GM12878 (cell line): ENCODE measurements at regions not wholly inside any gene's neighbourhood (a gene's known extent, or its start where the extent isn't known, plus 50 kb on each side); places are given as distances from the start of the nearest gene placed in this dataset.

Experiments
- ATAC-seq: fragments of 200-7000 bp; cut with Tn5 transposase; 3 replicates; pipeline ENCODE4 v1.9.1; 2020; ENCODE audit warnings: mild to moderate bottlenecking, moderate library complexity
- BruUV-seq: library from RNA; stranded (reverse); fragments of 400-500 nt; replicated peaks from 2 replicates; lab custom pipeline; 2021; lab: Mats Ljungman, UMichigan
- CTCF ChIA-PET: fragments of 300-600 bp; sonication (Branson Sonifier 250); formaldehyde crosslinking; extraction: SDS; loops from one replicate; lab custom pipeline; 2021; ENCODE audit warnings: inconsistent platforms; lab: Yijun Ruan, JAX
- POLR2A ChIA-PET: fragments of 350-600 bp; formaldehyde crosslinking; extraction: SDS; loops from one replicate; lab custom pipeline; 2021; ENCODE audit warnings: inconsistent platforms; lab: Charles Lee
- RAD21 ChIA-PET: fragments of 300-600 bp; sonication (Branson Sonifier 250); formaldehyde crosslinking; loops from one replicate; lab custom pipeline; 2023; ENCODE audit warnings: antibody characterized with exemption; ENCODE audit not compliant: unreplicated experiment; lab: Charles Lee
- SMC1A ChIA-PET: fragments of 300-600 bp; sonication (Branson Sonifier 250); formaldehyde crosslinking; loops from one replicate; lab custom pipeline; 2023; ENCODE audit not compliant: unreplicated experiment, uncharacterized antibody; lab: Charles Lee
- DNase-seq: peaks from one replicate; pipeline ENCODE4 v3.0.0-alpha.2; 2011; ENCODE audit warnings: low read depth, low spot score
- FAIRE-seq: peaks from 3 replicates; lab custom pipeline; 2011; peaks lifted over from hg19 to GRCh38; lab: Jason Lieb, UNC
- H2AFZ ChIP-seq: 2 replicates; pipeline ENCODE4 v1.6.0; 2011; ENCODE audit warnings: low read depth, low read length, control low read depth; ENCODE audit not compliant: control insufficient read depth
- H3K27ac ChIP-seq: 2 replicates; pipeline ENCODE4 v1.5.1; 2011; ENCODE audit warnings: control low read depth; ENCODE audit not compliant: control insufficient read depth, insufficient read depth
- H3K27me3 ChIP-seq, 2 experiments: replicated peaks in 1 of 2; 2 replicates each; pipeline versions ENCODE4 v1.6.0 to v1.6.1; 2011; ENCODE audit warnings: low read length in 1 of 2; ENCODE audit not compliant: control insufficient read depth in 2 of 2, insufficient read depth in 2 of 2
- H3K36me3 ChIP-seq, 2 experiments: 2 replicates each; pipeline ENCODE4 v1.5.1; 2011; ENCODE audit warnings: low read length in 1 of 2; ENCODE audit not compliant: control insufficient read depth in 2 of 2, insufficient read depth in 2 of 2
- H3K4me1 ChIP-seq: 2 replicates; pipeline ENCODE4 v1.6.1; 2011; ENCODE audit warnings: mild to moderate bottlenecking, low read length, moderate library complexity, mixed read lengths; ENCODE audit not compliant: control insufficient read depth, insufficient read depth
- H3K4me2 ChIP-seq: 2 replicates; pipeline ENCODE4 v1.6.0; 2011; ENCODE audit warnings: control low read depth; ENCODE audit not compliant: control insufficient read depth, insufficient read depth
- H3K4me3 ChIP-seq: fragments of 200-600 bp; sonication (generic); 2 replicates; pipeline ENCODE4 v1.5.1; 2016
- H3K79me2 ChIP-seq: 2 replicates; pipeline ENCODE4 v1.6.0; 2011; ENCODE audit warnings: low read length; ENCODE audit not compliant: control insufficient read depth, insufficient read depth
- H3K9ac ChIP-seq: 2 replicates; pipeline ENCODE4 v1.8.0; 2011; ENCODE audit warnings: low read length, control low read depth, mixed read lengths; ENCODE audit not compliant: control insufficient read depth, insufficient read depth
- H3K9me3 ChIP-seq: replicated peaks from 3 replicates; pipeline ENCODE4 v1.5.1; 2011; ENCODE audit warnings: mild to moderate bottlenecking, low read length; ENCODE audit not compliant: control insufficient read depth, insufficient read depth
- H4K20me1 ChIP-seq: 2 replicates; pipeline ENCODE4 v1.6.0; 2011; ENCODE audit not compliant: control insufficient read depth, insufficient read depth
- BRCA1 ChIP-seq: IDR thresholded peaks from 2 replicates; pipeline ENCODE4 v1.6.1; 2011; ENCODE audit warnings: low read depth, low read length, improper control_type of control experiment
- CBX3 ChIP-seq: fragments of 200-600 bp; sonication (generic); IDR thresholded peaks from 2 replicates; pipeline ENCODE4 v1.6.1; 2016; ENCODE audit warnings: low read depth, borderline replicate concordance
- EGR1 ChIP-seq, 2 experiments: IDR thresholded peaks; 1 replicate in 1 of 2; 2 replicates in 1 of 2; pipeline ENCODE4 v1.6.1; 2011 to 2012; ENCODE audit warnings: low read depth in 2 of 2, low read length in 2 of 2, borderline replicate concordance in 1 of 2, mild to moderate bottlenecking in 1 of 2, moderate library complexity in 1 of 2
- HCFC1 ChIP-seq: fragments of 150-350 bp; IDR thresholded peaks from 2 replicates; pipeline ENCODE4 v1.6.1; 2014; ENCODE audit warnings: low read length
- JUNB ChIP-seq: IDR thresholded peaks from 2 replicates; pipeline ENCODE4 v1.6.1; 2016; ENCODE audit warnings: antibody characterized with exemption, mild to moderate bottlenecking
- MEF2B ChIP-seq: fragments of 450-650 bp; IDR thresholded peaks from 2 replicates; pipeline ENCODE4 v1.6.1; 2018; ENCODE audit warnings: mild to moderate bottlenecking, moderate library complexity; ENCODE audit not compliant: partially characterized antibody, poor library complexity, severe bottlenecking
- NR2C2 ChIP-seq: IDR thresholded peaks from 2 replicates; pipeline ENCODE4 v1.6.1; 2011; ENCODE audit warnings: borderline replicate concordance, low read depth; ENCODE audit not compliant: control insufficient read depth, insufficient read length
- POLR2A ChIP-seq: IDR thresholded peaks from 2 replicates; pipeline ENCODE4 v1.6.1; 2011; ENCODE audit warnings: low read depth, mild to moderate bottlenecking, low read length
- SP1 ChIP-seq: IDR thresholded peaks from one replicate; pipeline ENCODE4 v1.6.1; 2011; ENCODE audit warnings: low read depth, low read length
- SREBF1 ChIP-seq: IDR thresholded peaks from 2 replicates; pipeline ENCODE4 v1.6.1; 2012; ENCODE audit warnings: mild to moderate bottlenecking, low read length
- TCF3 ChIP-seq: IDR thresholded peaks from 2 replicates; pipeline ENCODE4 v1.6.1; 2012; ENCODE audit warnings: low read depth, mild to moderate bottlenecking, low read length, borderline replicate concordance; ENCODE audit not compliant: insufficient read depth
- ZBED1 ChIP-seq: IDR thresholded peaks from 2 replicates; pipeline ENCODE4 v1.6.1; 2016; ENCODE audit warnings: borderline replicate concordance
- WGBS: methylation state at CpG from one replicate; pipeline ENCODE4 v1.1.6; 2016; ENCODE audit warnings: low lambda C conversion rate; ENCODE audit not compliant: insufficient replicate concordance, insufficient coverage; ENCODE audit errors: missing lambda C conversion rate; 5-methylcytosine and 5-hydroxymethylcytosine counted together
- in situ Hi-C: fragments of 300-500 bp; cut with MboI; formaldehyde crosslinking; loops from 9 replicates; pipeline ENCODE4 v1.14.3; 2018; ENCODE audit warnings: mixed read lengths
- intact Hi-C: fragments of 100-400 bp; cut with micrococcal nuclease; formaldehyde crosslinking; loops from one replicate; pipeline ENCODE4 v1.14.2; 2022; ENCODE audit not compliant: unreplicated experiment
- TF ChIP-seq, protein P1 (sequence below): fragments of 150-350 bp; IDR thresholded peaks from 2 replicates; pipeline ENCODE4 v1.6.1; 2016; ENCODE audit warnings: low read depth, low read length
- TF ChIP-seq, protein P2 (sequence below): IDR thresholded peaks from 2 replicates; pipeline ENCODE4 v1.6.1; 2011; ENCODE audit warnings: mild to moderate bottlenecking, low read depth, low read length, moderate library complexity; ENCODE audit not compliant: insufficient replicate concordance
- TF ChIP-seq, protein P3 (sequence below): fragments of 450-650 bp; IDR thresholded peaks from 2 replicates; pipeline ENCODE4 v1.6.1; 2018; ENCODE audit warnings: borderline replicate concordance, mild to moderate bottlenecking; ENCODE audit not compliant: partially characterized antibody

DNA sequence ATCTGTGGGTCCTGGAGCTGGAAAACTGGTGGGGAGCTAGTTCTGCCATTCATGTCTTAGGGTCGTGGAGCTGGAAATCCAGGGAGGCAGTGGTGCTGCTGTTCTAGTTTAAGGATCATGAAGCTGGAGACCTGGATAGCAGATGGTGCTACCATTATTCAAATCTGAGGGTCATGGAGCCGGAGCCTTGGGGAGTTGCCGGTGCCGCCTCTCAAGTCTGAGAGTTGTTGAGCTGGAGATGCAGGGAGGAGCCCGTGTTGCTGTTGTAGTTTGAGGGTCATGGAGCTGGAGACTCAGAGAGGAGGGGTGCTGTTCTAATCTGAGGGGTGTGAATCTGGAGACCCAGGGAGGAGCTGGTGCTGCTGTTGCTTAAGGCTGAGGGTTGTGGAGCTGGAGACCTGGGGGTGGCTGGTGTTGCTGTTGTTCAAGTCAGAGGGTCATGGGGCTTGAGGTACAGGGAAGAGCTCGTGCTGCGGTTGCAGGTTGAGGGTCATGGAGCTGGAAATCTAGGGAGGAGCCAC is 86.0 kb upstream of the ZNF479 start:
- ChIA-PET POLR2A (no interaction called here), RAD21 (no interaction called here), SMC1A (no interaction called here), CTCF (no interaction called here)
- WGBS, result 6% methylated on average over 7 of the region's 7 CpGs
- intact Hi-C loops (no loop called here), in situ Hi-C loops (no loop called here)
- Histone ChIP-seq H3K27me3 (no peaks in the 10 kb centered on the region), H3K9me3 (no peaks in the 10 kb centered on the region; the same call in 2 of the 3 replicates), H3K79me2 (no peaks in the 10 kb centered on the region), H3K4me2 (no peak overlapping the region), H2AFZ (no peak overlapping the region), H3K4me1 (no peaks in the 10 kb centered on the region), H3K9ac (no peak overlapping the region), H4K20me1 (no peaks in the 10 kb centered on the region), H3K27ac (no peak overlapping the region), H3K36me3 (no peaks in the 10 kb centered on the region), H3K4me3 (no peak overlapping the region)
- BruUV-seq, result no TSS peak
- no peak for TF ChIP-seq CBX3
- TF ChIP-seq, protein P1, sequence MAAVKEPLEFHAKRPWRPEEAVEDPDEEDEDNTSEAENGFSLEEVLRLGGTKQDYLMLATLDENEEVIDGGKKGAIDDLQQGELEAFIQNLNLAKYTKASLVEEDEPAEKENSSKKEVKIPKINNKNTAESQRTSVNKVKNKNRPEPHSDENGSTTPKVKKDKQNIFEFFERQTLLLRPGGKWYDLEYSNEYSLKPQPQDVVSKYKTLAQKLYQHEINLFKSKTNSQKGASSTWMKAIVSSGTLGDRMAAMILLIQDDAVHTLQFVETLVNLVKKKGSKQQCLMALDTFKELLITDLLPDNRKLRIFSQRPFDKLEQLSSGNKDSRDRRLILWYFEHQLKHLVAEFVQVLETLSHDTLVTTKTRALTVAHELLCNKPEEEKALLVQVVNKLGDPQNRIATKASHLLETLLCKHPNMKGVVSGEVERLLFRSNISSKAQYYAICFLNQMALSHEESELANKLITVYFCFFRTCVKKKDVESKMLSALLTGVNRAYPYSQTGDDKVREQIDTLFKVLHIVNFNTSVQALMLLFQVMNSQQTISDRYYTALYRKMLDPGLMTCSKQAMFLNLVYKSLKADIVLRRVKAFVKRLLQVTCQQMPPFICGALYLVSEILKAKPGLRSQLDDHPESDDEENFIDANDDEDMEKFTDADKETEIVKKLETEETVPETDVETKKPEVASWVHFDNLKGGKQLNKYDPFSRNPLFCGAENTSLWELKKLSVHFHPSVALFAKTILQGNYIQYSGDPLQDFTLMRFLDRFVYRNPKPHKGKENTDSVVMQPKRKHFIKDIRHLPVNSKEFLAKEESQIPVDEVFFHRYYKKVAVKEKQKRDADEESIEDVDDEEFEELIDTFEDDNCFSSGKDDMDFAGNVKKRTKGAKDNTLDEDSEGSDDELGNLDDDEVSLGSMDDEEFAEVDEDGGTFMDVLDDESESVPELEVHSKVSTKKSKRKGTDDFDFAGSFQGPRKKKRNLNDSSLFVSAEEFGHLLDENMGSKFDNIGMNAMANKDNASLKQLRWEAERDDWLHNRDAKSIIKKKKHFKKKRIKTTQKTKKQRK, result no peak
- TF ChIP-seq EGR1 (IDR thresholded peaks at IDR 0.05; ENCODE audit: borderline replicate concordance in 1 of 2, low read depth in 2 of 2, low read length in 2 of 2), result no peak
- TF ChIP-seq ZBED1, result no peak
- no peak for TF ChIP-seq BRCA1
- TF ChIP-seq, protein P2, sequence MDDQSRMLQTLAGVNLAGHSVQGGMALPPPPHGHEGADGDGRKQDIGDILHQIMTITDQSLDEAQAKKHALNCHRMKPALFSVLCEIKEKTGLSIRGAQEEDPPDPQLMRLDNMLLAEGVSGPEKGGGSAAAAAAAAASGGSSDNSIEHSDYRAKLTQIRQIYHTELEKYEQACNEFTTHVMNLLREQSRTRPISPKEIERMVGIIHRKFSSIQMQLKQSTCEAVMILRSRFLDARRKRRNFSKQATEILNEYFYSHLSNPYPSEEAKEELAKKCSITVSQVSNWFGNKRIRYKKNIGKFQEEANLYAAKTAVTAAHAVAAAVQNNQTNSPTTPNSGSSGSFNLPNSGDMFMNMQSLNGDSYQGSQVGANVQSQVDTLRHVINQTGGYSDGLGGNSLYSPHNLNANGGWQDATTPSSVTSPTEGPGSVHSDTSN, result no peak
- TF ChIP-seq JUNB, result no peak
- TF ChIP-seq SREBF1, result no peak
- TF ChIP-seq SP1, result no peak
- TF ChIP-seq, protein P3, sequence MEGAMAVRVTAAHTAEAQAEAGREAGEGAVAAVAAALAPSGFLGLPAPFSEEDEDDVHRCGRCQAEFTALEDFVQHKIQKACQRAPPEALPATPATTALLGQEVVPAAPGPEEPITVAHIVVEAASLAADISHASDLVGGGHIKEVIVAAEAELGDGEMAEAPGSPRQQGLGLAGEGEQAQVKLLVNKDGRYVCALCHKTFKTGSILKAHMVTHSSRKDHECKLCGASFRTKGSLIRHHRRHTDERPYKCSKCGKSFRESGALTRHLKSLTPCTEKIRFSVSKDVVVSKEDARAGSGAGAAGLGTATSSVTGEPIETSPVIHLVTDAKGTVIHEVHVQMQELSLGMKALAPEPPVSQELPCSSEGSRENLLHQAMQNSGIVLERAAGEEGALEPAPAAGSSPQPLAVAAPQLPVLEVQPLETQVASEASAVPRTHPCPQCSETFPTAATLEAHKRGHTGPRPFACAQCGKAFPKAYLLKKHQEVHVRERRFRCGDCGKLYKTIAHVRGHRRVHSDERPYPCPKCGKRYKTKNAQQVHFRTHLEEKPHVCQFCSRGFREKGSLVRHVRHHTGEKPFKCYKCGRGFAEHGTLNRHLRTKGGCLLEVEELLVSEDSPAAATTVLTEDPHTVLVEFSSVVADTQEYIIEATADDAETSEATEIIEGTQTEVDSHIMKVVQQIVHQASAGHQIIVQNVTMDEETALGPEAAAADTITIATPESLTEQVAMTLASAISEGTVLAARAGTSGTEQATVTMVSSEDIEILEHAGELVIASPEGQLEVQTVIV, result no peak
- TF ChIP-seq NR2C2, result no peak
- TF ChIP-seq MEF2B, result no peak
- no peak for TF ChIP-seq POLR2A
- no peak for TF ChIP-seq HCFC1
- TF ChIP-seq TCF3, result no peak
- DNase-seq (no peak), FAIRE-seq (no peak), ATAC-seq (no peak)
